Pancreas (tissue), 10 donors: ENCODE measurements at regions not wholly inside any gene's neighbourhood (a gene's known extent, or its start where the extent isn't known, plus 50 kb on each side); places are given as distances from the start of the nearest gene placed in this dataset.
A peak's percentile ranks its signal among the peaks of the same experiment; 100 is the strongest.

ENCODE experiments used
- ATAC-seq, 4 donors: fragments of 200-7000 bp; cut with Tn5 transposase; one replicate each; pipeline versions ENCODE4 v1.8.0 to v1.9.1; 2020; ENCODE audit warnings: mild to moderate bottlenecking in 4 of 4, moderate library complexity in 4 of 4
- DNase-seq, 6 donors: peaks; one replicate each; pipeline ENCODE4 v3.0.0-alpha.2; 2020
- FAIRE-seq: peaks from 2 replicates; lab custom pipeline; 2012; peaks lifted over from hg19 to GRCh38; lab: Jason Lieb, UNC
- H3K27ac ChIP-seq, 4 donors: fragments of 200-600 bp; sonication (generic); 1 replicate in 3 of 4; 2 replicates in 1 of 4; pipeline versions ENCODE4 v1.5.0 to v1.8.0; 2020
- H3K27me3 ChIP-seq, 4 donors: fragments of 200-600 bp; one replicate each; pipeline ENCODE4 v1.8.0; 2021
- H3K36me3 ChIP-seq, 3 donors: fragments of 200-600 bp; sonication (generic) in 1 of 3; one replicate each; pipeline versions ENCODE4 v1.5.0 to v1.8.0; 2020 to 2021
- H3K4me1 ChIP-seq, 3 donors: fragments of 200-600 bp; one replicate each; pipeline ENCODE4 v1.8.0; 2021
- H3K4me3 ChIP-seq, 4 donors: fragments of 200-600 bp; sonication (generic) in 2 of 4; one replicate each; pipeline versions ENCODE4 v1.5.0 to v1.8.0; 2020 to 2021
- H3K9me3 ChIP-seq, 4 donors: fragments of 200-600 bp; one replicate each; pipeline ENCODE4 v1.8.0; 2021
- WGBS, 2 donors: extraction: QIAGEN DNeasy Blood & Tissue Kit; methylation state at CpG; one replicate each; pipeline ENCODE4 v1.1.7; 2013; 5-methylcytosine and 5-hydroxymethylcytosine counted together
- intact Hi-C, 3 donors: fragments of 100-400 bp; cut with DNase I; formaldehyde crosslinking; loops; one replicate each; pipeline versions ENCODE4 v1.11.1 to v1.14.2; 2022
- TF ChIP-seq, protein P1 (sequence below), 4 donors: fragments of 200-600 bp; sonication (generic) in 3 of 4; IDR thresholded peaks; one replicate each; pipeline versions ENCODE4 v1.5.0 to v1.8.0; 2021; ENCODE audit warnings: antibody characterized with exemption in 4 of 4
- donor health status: healthy with polysubstance abuse.
- donor health status: DM: no; HTN: no; CAD: no; lungs with moderate emphysema.
- donor health status: DM: no; HTN: no; CAD: no.
- donor health status: control.
- donor health status: control.
- donor health status: Bipolar disorder and iron deficiency.
- donor health status: DM: yes; HTN: yes; CAD: no.
- donor health status: DM: no; HTN: no; CAD: no.
- donor health status: DM: no; HTN: no; CAD: no.
- donor health status: DM: yes; HTN: yes; CAD: no.

DNA sequence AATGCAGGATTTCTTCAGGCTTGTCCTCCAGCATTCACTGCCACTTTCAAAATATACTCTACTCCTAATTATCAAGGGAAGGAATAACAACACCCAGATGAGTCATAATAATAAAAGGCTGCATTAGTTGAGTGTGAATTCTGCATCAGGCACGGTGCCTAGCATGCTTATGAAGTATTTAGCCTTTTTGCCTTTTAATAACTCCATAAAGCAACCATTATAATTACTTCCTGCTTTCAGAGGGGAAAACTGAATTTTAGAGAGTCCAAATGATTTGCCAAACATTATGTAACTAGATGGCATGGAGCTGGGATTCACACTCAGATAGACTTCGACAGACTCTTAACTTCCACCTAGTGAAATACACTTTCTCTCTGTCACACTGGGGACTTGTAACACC is 2365.5 kb downstream of the PCDH7 start:
- H3K36me3 ChIP-seq = no peaks in the 10 kb centered on the region
- no peaks in the 10 kb centered on the region for H3K4me1 ChIP-seq
- DNase-seq (no peak), ATAC-seq (no peak), FAIRE-seq (no peak)
- H3K9me3 ChIP-seq = no peaks in the 10 kb centered on the region
- no peak overlapping the region for H3K4me3 ChIP-seq
- H3K27me3 ChIP-seq = no peaks in the 10 kb centered on the region
- intact Hi-C loops = no loop called here
- TF ChIP-seq, protein P1, sequence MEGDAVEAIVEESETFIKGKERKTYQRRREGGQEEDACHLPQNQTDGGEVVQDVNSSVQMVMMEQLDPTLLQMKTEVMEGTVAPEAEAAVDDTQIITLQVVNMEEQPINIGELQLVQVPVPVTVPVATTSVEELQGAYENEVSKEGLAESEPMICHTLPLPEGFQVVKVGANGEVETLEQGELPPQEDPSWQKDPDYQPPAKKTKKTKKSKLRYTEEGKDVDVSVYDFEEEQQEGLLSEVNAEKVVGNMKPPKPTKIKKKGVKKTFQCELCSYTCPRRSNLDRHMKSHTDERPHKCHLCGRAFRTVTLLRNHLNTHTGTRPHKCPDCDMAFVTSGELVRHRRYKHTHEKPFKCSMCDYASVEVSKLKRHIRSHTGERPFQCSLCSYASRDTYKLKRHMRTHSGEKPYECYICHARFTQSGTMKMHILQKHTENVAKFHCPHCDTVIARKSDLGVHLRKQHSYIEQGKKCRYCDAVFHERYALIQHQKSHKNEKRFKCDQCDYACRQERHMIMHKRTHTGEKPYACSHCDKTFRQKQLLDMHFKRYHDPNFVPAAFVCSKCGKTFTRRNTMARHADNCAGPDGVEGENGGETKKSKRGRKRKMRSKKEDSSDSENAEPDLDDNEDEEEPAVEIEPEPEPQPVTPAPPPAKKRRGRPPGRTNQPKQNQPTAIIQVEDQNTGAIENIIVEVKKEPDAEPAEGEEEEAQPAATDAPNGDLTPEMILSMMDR (IDR thresholded peaks at IDR 0.05) = no peak
- WGBS, 2 donors = 44 to 52% methylated on average over 2 of the region's 2 CpGs
- H3K27ac ChIP-seq = no peak overlapping the region

- no peak for DNase-seq
- H3K4me3 ChIP-seq = no peak overlapping the region
- intact Hi-C loops = no loop called here
These were observed 2366.3 kb downstream of the PCDH7 start for GRCh38 chr4:33086331-33086925.

GRCh38 chr4:33088713-33089112 is 2368.5 kb downstream of the PCDH7 start:
- WGBS, 2 donors = 49 to 67% methylated on average over 2 of the region's 2 CpGs
- Histone ChIP-seq H3K4me3 (no peak overlapping the region), H3K36me3 (no peaks in the 10 kb centered on the region), H3K27ac (no peak overlapping the region), H3K27me3 (no peaks in the 10 kb centered on the region), H3K9me3 (no peaks in the 10 kb centered on the region), H3K4me1 (no peaks in the 10 kb centered on the region)
- intact Hi-C loops = no loop called here
- TF ChIP-seq, protein P1 (IDR thresholded peaks at IDR 0.05) = no peak
- DNase-seq (no peak), FAIRE-seq (no peak), ATAC-seq (no peak)

More at GRCh38 chr4:33086331-33086925, 2366.3 kb downstream of the PCDH7 start:
- no peaks in the 10 kb centered on the region for H3K27me3 ChIP-seq
- WGBS, 2 donors = 43 to 48% methylated on average over 2 of the region's 2 CpGs
- no peaks in the 10 kb centered on the region for H3K4me1 ChIP-seq
- no peak overlapping the region for H3K27ac ChIP-seq
- ATAC-seq = peak in 1 of 4 donors; percentile 25
- TF ChIP-seq, protein P1 (IDR thresholded peaks at IDR 0.05) = no peak
- no peak for FAIRE-seq
- no peaks in the 10 kb centered on the region for H3K9me3 ChIP-seq
- no peaks in the 10 kb centered on the region for H3K36me3 ChIP-seq

DNA sequence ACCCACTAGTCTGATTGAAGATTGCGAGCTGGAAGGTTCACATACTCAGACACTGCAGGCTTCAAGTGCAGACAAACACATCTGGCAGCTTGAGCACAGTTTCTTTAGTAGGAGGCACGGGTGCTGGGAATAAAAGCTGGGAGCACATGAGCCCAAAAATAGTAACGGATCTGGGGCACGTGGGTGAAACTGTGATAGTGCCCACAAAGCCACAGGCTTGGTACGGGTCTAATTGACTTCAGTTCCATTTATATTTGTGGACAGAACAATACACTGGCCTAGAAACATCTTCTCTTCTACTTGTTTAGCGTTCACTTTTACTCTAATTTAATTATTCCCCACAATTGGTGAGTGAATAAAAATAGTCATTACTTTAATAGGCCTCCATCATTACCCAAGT is 2370.7 kb downstream of the PCDH7 start:
- no peak for ATAC-seq
- no peaks in the 10 kb centered on the region for H3K9me3 ChIP-seq
- 64 to 76% methylated on average over 6 of the region's 6 CpGs for WGBS, 2 donors
- H3K27me3 ChIP-seq = no peaks in the 10 kb centered on the region
- H3K4me1 ChIP-seq = no peaks in the 10 kb centered on the region
- H3K27ac ChIP-seq = no peak overlapping the region
- H3K4me3 ChIP-seq = no peak overlapping the region
- no peaks in the 10 kb centered on the region for H3K36me3 ChIP-seq
- intact Hi-C loops = no loop called here
- TF ChIP-seq, protein P1 (IDR thresholded peaks at IDR 0.05) = no peak
- no peak for FAIRE-seq
- no peak for DNase-seq

GRCh38 chr4:33091961-33092360 is 2371.8 kb downstream of the PCDH7 start:
- no peaks in the 10 kb centered on the region for H3K9me3 ChIP-seq
- TF ChIP-seq, protein P1 (IDR thresholded peaks at IDR 0.05) = no peak
- WGBS, 2 donors = 68 to 72% methylated on average over 3 of the region's 3 CpGs
- no peaks in the 10 kb centered on the region for H3K27me3 ChIP-seq
- no peaks in the 10 kb centered on the region for H3K4me1 ChIP-seq
- no peak for ATAC-seq
- FAIRE-seq = no peak
- H3K27ac ChIP-seq = no peak overlapping the region
- H3K4me3 ChIP-seq = no peak overlapping the region
- no peaks in the 10 kb centered on the region for H3K36me3 ChIP-seq
- DNase-seq = no peak
- intact Hi-C loops = no loop called here
